ENCODE measurements at regions not wholly inside any gene's neighbourhood (a gene's known extent, or its start where the extent isn't known, plus 50 kb on each side); places are given as distances from the start of the nearest gene placed in this dataset.
"Not testable (repeated sequence)": the region's sequence is repeated elsewhere in the genome, so short reads cannot be mapped to it uniquely, and the experiment has no call there.

DNA sequence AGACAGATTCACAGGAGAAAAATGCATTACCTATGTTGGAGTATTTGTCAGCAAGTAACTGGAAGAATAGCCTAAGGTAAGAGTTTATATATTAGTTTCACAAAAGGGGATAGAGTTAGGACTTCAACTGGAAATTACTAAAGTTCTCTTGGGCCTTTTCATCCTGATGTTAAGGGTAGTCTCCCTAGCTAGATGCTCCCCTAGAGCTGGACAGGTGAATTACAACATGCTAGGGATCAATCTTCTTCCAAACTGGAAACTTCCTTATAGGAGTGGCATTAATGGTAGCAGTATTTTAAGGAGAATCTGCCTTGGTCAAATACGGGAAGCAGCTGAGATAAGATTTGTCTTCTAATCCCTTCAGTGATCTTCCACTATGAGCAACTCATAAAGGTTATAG, 632.8 kb upstream of the RAG2 start:
- Mint-ChIP-seq H3K36me3 (ENCODE audit: low read depth) (no peaks in the 10 kb centered on the region), H3K4me1 (no peaks in the 10 kb centered on the region), H3K27ac (no peak overlapping the region), H3K9me3 (peaks cover 4% of the 10 kb centered on the region), H3K4me3 (no peak overlapping the region), H3K27me3 (no peaks in the 10 kb centered on the region)
- intact Hi-C loops (cut with micrococcal nuclease), result no loop called here
- no peak for DNase-seq

DNA sequence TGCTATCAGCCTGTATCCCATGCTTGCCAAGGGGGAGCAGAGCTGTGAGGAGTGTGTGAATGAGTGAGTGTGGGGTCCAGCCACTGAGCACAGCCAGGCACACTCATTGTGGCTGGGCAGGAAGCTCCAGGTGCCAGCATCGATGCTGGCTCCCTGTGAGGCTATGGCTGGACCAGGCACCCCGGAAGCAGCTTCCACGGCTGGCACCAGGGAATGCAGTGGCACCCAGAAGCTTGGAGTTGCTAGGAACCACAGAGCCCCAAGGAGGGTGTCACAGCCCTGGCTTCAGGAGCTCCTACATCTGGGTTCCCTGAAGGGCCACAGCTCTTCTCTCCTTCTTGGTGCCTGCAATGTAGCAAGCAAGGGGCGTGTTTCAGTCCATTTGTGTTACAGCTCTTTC, 625.9 kb upstream of the RAG2 start:
- intact Hi-C loops (cut with micrococcal nuclease), result no loop called here
- H3K4me1 Mint-ChIP-seq, result no peaks in the 10 kb centered on the region
- no peaks in the 10 kb centered on the region for H3K36me3 Mint-ChIP-seq (ENCODE audit: low read depth)
- peaks cover 7% of the 10 kb centered on the region for H3K9me3 Mint-ChIP-seq
- H3K4me3 Mint-ChIP-seq, result no peak overlapping the region
- H3K27ac Mint-ChIP-seq, result no peak overlapping the region
- H3K27me3 Mint-ChIP-seq, result no peaks in the 10 kb centered on the region
- DNase-seq, result no peak

DNA sequence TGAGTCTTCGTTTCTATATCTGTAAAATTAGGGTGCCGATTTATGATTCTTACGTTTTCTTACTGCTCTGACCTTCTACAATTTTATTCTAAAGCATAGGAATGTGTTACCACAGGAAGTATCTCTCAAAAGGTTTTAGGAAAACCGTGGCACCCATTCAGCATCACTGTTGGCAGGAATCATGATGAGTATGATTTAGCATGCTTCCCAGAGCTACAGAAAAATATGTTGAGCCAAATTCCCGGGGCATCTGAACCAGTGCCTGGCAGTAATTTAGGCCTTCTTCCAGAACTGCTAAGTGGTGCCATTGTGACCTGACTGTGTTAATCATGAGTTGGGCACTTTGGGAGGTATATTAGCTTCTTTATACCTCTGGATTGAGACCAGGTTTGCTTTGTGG, 605.0 kb upstream of the RAG2 start:
- Mint-ChIP-seq H3K9me3 (peaks cover 6% of the 10 kb centered on the region), H3K27ac (no peak overlapping the region)

DNA sequence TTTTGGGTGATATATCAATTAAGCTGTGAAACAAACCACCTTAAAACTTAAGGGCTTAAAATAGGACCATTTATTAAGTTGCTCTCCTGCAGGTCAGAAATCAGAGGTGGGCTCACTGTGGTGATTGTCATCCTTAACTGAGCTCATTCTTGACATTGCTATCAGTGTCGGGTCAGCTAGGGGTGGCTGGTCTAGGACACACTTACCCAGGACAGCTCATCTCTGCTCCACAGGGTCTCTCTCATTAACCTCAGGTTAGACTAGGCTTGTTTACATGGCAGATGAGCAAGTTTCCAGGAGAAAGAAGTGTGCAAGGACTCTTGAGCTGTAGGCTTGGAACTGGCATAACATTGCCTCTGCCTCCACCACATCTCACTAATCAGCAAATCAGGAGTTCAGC, 601.0 kb upstream of the RAG2 start:
- Mint-ChIP-seq H3K27ac (no peak overlapping the region), H3K4me3 (no peak overlapping the region), H3K4me1 (no peaks in the 10 kb centered on the region), H3K9me3 (no peaks in the 10 kb centered on the region), H3K36me3 (ENCODE audit: low read depth) (no peaks in the 10 kb centered on the region), H3K27me3 (no peaks in the 10 kb centered on the region)
- intact Hi-C loops (cut with micrococcal nuclease), result no loop called here
- no peak for DNase-seq

More for the DNA sequence above, 605.0 kb upstream of the RAG2 start:
- Mint-ChIP-seq H3K36me3 (ENCODE audit: low read depth) (no peaks in the 10 kb centered on the region), H3K4me3 (no peak overlapping the region), H3K4me1 (no peaks in the 10 kb centered on the region), H3K27me3 (no peaks in the 10 kb centered on the region)
- intact Hi-C loops (cut with micrococcal nuclease), result no loop called here
- DNase-seq, result no peak

DNA sequence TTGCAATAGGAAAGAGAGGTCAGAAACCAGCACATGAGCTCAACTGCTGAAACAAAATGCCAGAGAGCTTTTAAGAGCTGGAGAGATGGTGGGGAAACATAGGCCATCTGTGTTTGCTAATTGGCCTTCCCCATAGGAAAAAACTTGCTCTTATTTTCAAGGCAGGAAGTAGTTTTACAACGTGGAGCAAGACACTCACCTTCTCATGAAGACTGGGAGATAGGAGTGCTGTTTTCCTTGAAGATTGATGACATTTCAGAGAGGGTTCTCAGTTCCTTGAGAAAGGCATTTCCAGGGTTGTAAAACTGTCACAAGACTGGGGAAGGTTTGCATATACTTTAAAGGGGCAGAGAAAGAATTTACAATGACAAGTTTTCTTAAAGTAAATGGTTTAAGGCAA, 586.3 kb upstream of the RAG2 start:
- no peak overlapping the region for H3K27ac Mint-ChIP-seq
- intact Hi-C loops (cut with micrococcal nuclease), result no loop called here
- no peak for DNase-seq
- H3K36me3 Mint-ChIP-seq (ENCODE audit: low read depth), result no peaks in the 10 kb centered on the region
- no peaks in the 10 kb centered on the region for H3K4me1 Mint-ChIP-seq
- H3K9me3 Mint-ChIP-seq, result no peaks in the 10 kb centered on the region
- no peaks in the 10 kb centered on the region for H3K27me3 Mint-ChIP-seq
- no peak overlapping the region for H3K4me3 Mint-ChIP-seq

DNA sequence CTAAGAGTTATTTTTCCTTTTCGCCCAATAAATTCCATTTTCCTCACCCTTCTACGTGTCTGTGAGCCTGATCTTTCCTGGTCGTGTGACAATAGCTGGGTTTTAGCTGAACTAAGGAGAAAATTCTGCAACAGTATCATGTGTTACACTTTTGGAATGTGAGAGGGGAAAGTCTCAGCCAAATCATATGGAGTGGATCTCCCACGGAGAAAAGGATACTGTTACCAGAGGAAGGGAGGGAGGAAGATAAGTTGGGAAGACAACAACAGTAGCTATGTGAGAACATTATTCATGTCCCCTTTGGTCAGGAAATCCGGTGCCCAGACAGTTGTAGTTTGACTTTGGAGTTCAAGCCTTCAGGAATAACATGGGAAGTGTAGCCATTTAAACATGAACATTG, 584.0 kb upstream of the RAG2 start:
- intact Hi-C loops (cut with micrococcal nuclease), result no loop called here
- DNase-seq, result no peak
- no peaks in the 10 kb centered on the region for H3K4me1 Mint-ChIP-seq
- H3K36me3 Mint-ChIP-seq (ENCODE audit: low read depth), result no peaks in the 10 kb centered on the region
- no peak overlapping the region for H3K27ac Mint-ChIP-seq
- H3K9me3 Mint-ChIP-seq, result no peaks in the 10 kb centered on the region
- H3K4me3 Mint-ChIP-seq, result no peak overlapping the region
- H3K27me3 Mint-ChIP-seq, result no peaks in the 10 kb centered on the region

DNA sequence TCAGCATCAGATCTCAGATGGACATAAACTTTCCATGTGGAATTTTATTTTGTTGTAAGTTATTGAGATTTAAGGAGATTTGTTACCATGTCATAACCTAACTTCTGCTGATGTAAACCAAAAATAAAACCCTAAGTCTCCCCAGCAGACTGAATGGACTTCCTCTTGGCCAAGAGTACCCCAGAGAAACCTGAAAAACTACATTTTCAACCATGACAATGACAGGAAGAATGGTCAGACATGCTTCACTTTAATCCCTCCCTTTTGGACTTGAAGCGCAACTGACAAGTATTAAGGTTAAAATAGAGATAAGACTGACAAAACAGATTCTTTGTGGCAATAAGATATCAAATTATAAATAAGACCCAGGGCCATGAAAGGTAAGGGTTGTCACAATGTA, 579.7 kb upstream of the RAG2 start:
- intact Hi-C loops (cut with micrococcal nuclease), result no loop called here
- no peaks in the 10 kb centered on the region for H3K36me3 Mint-ChIP-seq (ENCODE audit: low read depth)
- no peaks in the 10 kb centered on the region for H3K4me1 Mint-ChIP-seq
- H3K4me3 Mint-ChIP-seq, result no peak overlapping the region
- H3K27me3 Mint-ChIP-seq, result no peaks in the 10 kb centered on the region
- DNase-seq, result no peak
- peaks cover 6% of the 10 kb centered on the region for H3K9me3 Mint-ChIP-seq
- no peak overlapping the region for H3K27ac Mint-ChIP-seq

DNA sequence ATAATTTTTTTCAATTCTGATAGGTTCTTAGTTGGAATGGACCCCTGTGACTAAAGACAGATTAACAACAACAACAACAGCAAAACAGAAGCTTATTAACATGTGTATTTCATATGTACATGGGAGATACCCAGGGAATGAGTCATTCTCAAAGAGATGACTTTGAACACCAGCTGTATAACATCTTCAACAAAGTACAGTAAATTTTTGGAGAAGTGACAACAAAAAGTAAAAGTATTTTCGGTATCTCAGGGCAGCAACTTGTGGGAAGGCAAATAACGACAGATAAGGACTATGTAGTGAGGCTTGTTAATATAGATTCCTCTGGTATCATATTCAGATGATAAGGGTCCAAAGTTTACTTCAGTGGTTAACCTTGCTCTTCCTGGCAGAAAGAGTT, 573.4 kb upstream of the RAG2 start:
- Mint-ChIP-seq H3K4me3 (no peak overlapping the region), H3K27me3 (no peaks in the 10 kb centered on the region), H3K36me3 (ENCODE audit: low read depth) (no peaks in the 10 kb centered on the region), H3K27ac (no peak overlapping the region), H3K4me1 (no peaks in the 10 kb centered on the region), H3K9me3 (peaks cover 6% of the 10 kb centered on the region)
- intact Hi-C loops (cut with micrococcal nuclease), result no loop called here
- DNase-seq, result no peak

DNA sequence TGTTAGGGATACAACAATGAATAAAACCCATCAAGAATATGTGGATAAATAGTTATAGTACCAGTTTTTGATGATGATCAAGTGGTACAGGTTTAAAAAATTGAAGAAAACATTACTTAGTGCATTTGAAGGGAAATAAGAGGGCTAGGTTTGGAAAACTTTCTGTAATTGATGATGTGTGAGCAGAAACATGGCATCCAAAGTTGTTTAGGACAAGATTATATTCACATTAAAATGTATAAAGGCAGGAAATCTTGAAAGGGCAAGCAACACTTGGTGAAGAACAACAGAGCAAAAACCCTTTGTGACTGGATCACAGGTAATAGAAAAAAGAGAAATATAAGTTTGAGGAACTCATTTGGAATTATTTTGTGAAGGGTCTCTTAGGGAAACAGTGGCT, 572.3 kb upstream of the RAG2 start:
- H3K27me3 Mint-ChIP-seq, result no peaks in the 10 kb centered on the region
- no peak overlapping the region for H3K4me3 Mint-ChIP-seq
- no peaks in the 10 kb centered on the region for H3K4me1 Mint-ChIP-seq
- H3K36me3 Mint-ChIP-seq (ENCODE audit: low read depth), result no peaks in the 10 kb centered on the region
- intact Hi-C loops (cut with micrococcal nuclease), result no loop called here
- H3K9me3 Mint-ChIP-seq, result peaks cover 2% of the 10 kb centered on the region
- no peak for DNase-seq
- H3K27ac Mint-ChIP-seq, result no peak overlapping the region

DNA sequence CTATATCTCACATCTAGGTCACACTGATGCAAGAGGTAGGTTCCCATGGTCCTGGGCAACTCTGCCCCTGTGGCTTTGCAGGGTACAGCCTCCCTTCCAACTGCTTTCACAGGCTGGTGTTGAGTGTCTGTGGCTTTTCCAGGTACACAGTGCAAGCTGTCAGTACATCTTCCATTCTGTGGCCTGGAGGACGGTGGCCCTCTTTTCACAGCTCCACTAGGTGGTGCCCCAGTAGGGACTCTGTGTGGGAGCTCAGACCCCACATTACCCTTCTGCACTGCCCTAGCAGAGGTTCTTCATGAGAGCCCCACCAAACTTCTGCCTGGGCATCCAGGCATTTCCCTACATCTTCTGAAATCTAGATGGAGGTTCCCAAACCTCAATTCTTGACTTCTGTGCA, 547.4 kb upstream of the RAG2 start:
- H3K4me1 Mint-ChIP-seq; H3K9me3 Mint-ChIP-seq; DNase-seq; H3K4me3 Mint-ChIP-seq; H3K36me3 Mint-ChIP-seq (ENCODE audit: low read depth); H3K27me3 Mint-ChIP-seq; intact Hi-C loops (cut with micrococcal nuclease); H3K27ac Mint-ChIP-seq: not testable (repeated sequence)

DNA sequence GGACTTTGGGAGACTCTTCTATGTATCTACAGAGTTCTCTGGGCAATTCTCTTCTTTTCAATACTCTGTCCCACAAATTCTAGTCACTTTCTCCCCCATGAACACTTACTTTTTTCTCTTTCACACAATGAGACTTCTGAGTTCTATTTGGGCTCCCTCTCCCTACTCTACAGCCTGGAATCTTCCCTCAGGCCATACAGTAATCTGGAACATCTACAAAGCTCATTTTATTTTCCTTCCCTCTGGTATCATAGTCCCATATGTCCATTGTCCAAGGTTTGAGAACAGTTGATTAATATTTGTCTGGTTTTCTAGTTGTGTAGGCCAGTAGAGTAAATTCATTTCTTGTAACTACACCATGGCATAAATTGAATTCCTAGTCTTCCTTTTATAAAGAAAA, 544.6 kb upstream of the RAG2 start:
- peaks cover 3% of the 10 kb centered on the region for H3K9me3 Mint-ChIP-seq
- no peaks in the 10 kb centered on the region for H3K4me1 Mint-ChIP-seq
- intact Hi-C loops (cut with micrococcal nuclease), result no loop called here
- H3K4me3 Mint-ChIP-seq, result no peak overlapping the region
- H3K36me3 Mint-ChIP-seq (ENCODE audit: low read depth), result no peaks in the 10 kb centered on the region
- no peaks in the 10 kb centered on the region for H3K27me3 Mint-ChIP-seq
- DNase-seq, result no peak
- H3K27ac Mint-ChIP-seq, result no peak overlapping the region

DNA sequence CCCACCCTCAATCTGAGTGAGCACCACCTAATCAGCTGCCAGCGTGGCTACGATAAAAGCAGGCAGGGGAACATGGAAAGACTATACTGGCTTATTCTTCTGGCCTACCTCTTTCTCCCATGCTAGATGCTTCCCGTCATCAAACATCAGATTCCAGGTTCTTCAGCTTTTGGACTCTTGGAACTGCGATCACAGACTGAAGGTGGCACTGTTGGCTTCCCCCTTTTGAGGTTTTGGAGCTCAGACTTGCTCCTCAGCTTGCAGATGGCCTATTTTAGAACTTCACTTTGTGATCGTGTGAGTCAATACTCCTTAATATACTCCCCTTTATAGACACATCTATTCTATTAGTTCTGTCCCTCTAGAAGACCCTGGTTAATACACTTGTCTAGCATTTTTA, 543.7 kb upstream of the RAG2 start:
- H3K4me1 Mint-ChIP-seq, result no peaks in the 10 kb centered on the region
- no peak for DNase-seq
- no peak overlapping the region for H3K27ac Mint-ChIP-seq
- H3K9me3 Mint-ChIP-seq, result peaks cover 3% of the 10 kb centered on the region
- intact Hi-C loops (cut with micrococcal nuclease), result no loop called here
- no peak overlapping the region for H3K4me3 Mint-ChIP-seq
- H3K36me3 Mint-ChIP-seq (ENCODE audit: low read depth), result no peaks in the 10 kb centered on the region
- H3K27me3 Mint-ChIP-seq, result no peaks in the 10 kb centered on the region

DNA sequence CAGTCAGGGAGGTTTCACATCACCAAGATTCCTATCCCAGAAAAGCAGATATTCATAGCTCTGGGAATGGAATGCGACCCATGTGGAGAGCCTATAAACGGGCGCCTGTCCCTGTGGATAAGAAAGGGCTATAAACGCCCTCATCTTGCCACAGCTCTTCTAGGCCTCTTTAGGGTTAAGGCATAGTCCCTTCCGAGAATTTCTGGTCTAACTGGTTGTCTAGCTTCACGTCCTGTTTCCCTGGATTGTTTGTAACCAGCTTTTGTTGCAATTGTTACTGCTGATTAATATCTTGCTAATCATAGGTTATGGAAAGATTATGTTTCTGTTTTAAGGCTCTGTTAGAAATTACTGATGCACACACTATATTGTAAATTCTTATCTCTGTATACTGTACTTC, 537.6 kb upstream of the RAG2 start:
- DNase-seq; H3K9me3 Mint-ChIP-seq; intact Hi-C loops (cut with micrococcal nuclease); H3K4me1 Mint-ChIP-seq; H3K4me3 Mint-ChIP-seq; H3K27ac Mint-ChIP-seq; H3K36me3 Mint-ChIP-seq (ENCODE audit: low read depth); H3K27me3 Mint-ChIP-seq: not testable (repeated sequence)

DNA sequence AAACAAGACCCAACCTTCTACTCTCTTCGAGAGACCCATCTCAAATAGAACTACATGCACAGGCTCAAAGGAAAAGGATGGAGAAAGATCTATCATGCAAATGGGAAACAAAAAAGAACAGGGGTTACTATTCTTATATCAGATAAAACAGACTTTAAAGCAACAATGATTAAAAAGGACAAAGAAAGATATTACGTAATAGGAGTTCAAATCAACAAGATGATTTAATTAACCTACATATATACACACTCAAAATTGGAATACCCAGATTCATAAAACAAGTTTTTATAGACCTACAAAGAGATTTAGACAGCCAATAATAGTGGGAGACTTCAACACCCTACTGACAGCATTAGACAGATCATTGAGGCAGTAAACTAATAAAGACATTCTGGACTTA, 536.6 kb upstream of the RAG2 start:
- intact Hi-C loops (cut with micrococcal nuclease), result no loop called here

DNA sequence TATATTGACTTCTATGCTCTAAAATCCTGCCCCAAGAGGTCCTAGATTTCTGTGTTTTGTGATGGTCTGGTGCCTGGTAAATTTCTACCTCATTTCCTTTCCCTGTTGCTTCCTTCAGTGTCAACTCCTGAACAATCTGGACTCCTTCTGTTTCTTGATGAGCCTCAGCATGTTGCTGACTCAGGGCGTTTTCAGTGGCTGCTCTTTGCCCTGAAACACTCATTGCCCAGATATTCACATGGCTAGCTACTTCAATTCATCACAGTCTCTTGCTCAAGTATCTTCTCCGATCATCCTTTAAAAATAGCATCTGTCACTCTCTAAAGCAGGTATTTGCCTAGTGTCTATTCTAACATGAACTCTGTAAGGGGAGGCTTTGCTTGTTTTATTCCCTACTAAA, 526.3 kb upstream of the RAG2 start:
- intact Hi-C loops (cut with micrococcal nuclease), result no loop called here
- no peaks in the 10 kb centered on the region for H3K36me3 Mint-ChIP-seq (ENCODE audit: low read depth)
- no peaks in the 10 kb centered on the region for H3K27me3 Mint-ChIP-seq
- no peak overlapping the region for H3K27ac Mint-ChIP-seq
- H3K9me3 Mint-ChIP-seq, result no peaks in the 10 kb centered on the region
- DNase-seq, result no peak
- no peak overlapping the region for H3K4me3 Mint-ChIP-seq
- H3K4me1 Mint-ChIP-seq, result no peaks in the 10 kb centered on the region

More for the DNA sequence above, 536.6 kb upstream of the RAG2 start:
- H3K36me3 Mint-ChIP-seq (ENCODE audit: low read depth), result no peaks in the 10 kb centered on the region
- H3K27me3 Mint-ChIP-seq, result no peaks in the 10 kb centered on the region
- peaks cover 8% of the 10 kb centered on the region for H3K9me3 Mint-ChIP-seq
- H3K4me1 Mint-ChIP-seq, result no peaks in the 10 kb centered on the region
- no peak for DNase-seq
- H3K27ac Mint-ChIP-seq, result no peak overlapping the region
- H3K4me3 Mint-ChIP-seq, result no peak overlapping the region

DNA sequence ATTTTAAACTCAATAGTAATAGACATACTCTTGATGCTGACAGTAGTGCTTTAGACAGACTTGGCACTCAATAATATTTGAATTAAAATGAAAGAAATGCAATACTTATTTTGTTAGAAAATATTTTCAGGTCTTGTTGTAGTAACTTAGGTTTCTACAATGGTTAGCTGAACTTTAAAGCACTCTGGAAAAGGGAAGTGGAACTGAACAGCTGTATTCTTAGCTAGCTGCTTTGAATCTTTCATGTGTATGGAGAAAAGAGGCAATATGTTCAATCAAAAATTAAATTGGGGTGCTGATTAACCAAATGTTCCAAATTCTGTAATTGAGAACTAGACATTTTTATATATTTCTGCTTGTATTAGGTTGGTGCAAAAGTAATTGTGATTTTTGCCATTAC, 517.9 kb upstream of the RAG2 start:
- Mint-ChIP-seq H3K4me3 (no peak overlapping the region), H3K36me3 (ENCODE audit: low read depth) (no peaks in the 10 kb centered on the region), H3K27me3 (no peaks in the 10 kb centered on the region), H3K27ac (no peak overlapping the region), H3K4me1 (no peaks in the 10 kb centered on the region), H3K9me3 (no peaks in the 10 kb centered on the region)
- no peak for DNase-seq
- intact Hi-C loops (cut with micrococcal nuclease), result no loop called here
